Caco-2 (cell line): ENCODE measurements at regions not wholly inside any gene's neighbourhood (a gene's known extent, or its start where the extent isn't known, plus 50 kb on each side); places are given as distances from the start of the nearest gene placed in this dataset.

Source experiments
- BruUV-seq: library from RNA; stranded (reverse); fragments of 400-500 nt; replicated peaks from 2 replicates; lab custom pipeline; 2021; lab: Mats Ljungman, UMichigan
- CTCF ChIA-PET: fragments of 300-600 bp; sonication (Branson Sonifier 250); formaldehyde crosslinking; loops from one replicate; lab custom pipeline; 2022; ENCODE audit warnings: antibody characterized with exemption; lab: Charles Lee
- POLR2A ChIA-PET: fragments of 300-600 bp; sonication (Branson Sonifier 250); formaldehyde crosslinking; loops from one replicate; lab custom pipeline; 2022; ENCODE audit warnings: antibody characterized with exemption; lab: Charles Lee
- DNase-seq, 2 experiments: peaks; one replicate each; pipeline versions ENCODE4 v3.0.0 to v3.0.0-alpha.2; 2020 to 2022
- H3K27me3 ChIP-seq: replicated peaks from 2 replicates; pipeline ENCODE4 v1.6.0; 2011; ENCODE audit warnings: low read length; ENCODE audit not compliant: control insufficient read depth, insufficient read depth
- H3K36me3 ChIP-seq: 2 replicates; pipeline ENCODE4 v1.5.1; 2011; ENCODE audit warnings: low read length; ENCODE audit not compliant: control insufficient read depth, insufficient read depth
- H3K4me1 ChIP-seq: fragments of 250-450 bp; sonication (Bioruptor Pico); 2 replicates; pipeline ENCODE4 v1.5.1; 2020; ENCODE audit warnings: mild to moderate bottlenecking
- H3K4me3 ChIP-seq: 2 replicates; pipeline ENCODE4 v1.5.1; 2011; ENCODE audit warnings: low read depth, mild to moderate bottlenecking, control low read depth, low read length
- H3K9me3 ChIP-seq: fragments of 250-450 bp; sonication (Bioruptor Pico); 2 replicates; pipeline ENCODE4 v1.5.1; 2020; ENCODE audit warnings: mild to moderate bottlenecking, moderate library complexity
- H3K27ac Mint-ChIP-seq: one replicate; pipeline ENCODE4 v1.8.0; 2022; ENCODE audit warnings: mixed read lengths; ENCODE audit not compliant: unreplicated experiment
- H3K27me3 Mint-ChIP-seq: one replicate; pipeline ENCODE4 v1.8.0; 2022; ENCODE audit warnings: mixed read lengths; ENCODE audit not compliant: insufficient read depth, unreplicated experiment
- H3K36me3 Mint-ChIP-seq: one replicate; pipeline ENCODE4 v1.8.0; 2022; ENCODE audit warnings: mild to moderate bottlenecking, mixed read lengths; ENCODE audit not compliant: insufficient read depth, unreplicated experiment
- H3K4me1 Mint-ChIP-seq: one replicate; pipeline ENCODE4 v1.8.0; 2022; ENCODE audit warnings: low read depth, mixed read lengths; ENCODE audit not compliant: unreplicated experiment
- H3K4me3 Mint-ChIP-seq: one replicate; pipeline ENCODE4 v1.8.0; 2022; ENCODE audit warnings: mild to moderate bottlenecking, moderate library complexity, mixed read lengths; ENCODE audit not compliant: unreplicated experiment
- H3K9me3 Mint-ChIP-seq: one replicate; pipeline ENCODE4 v1.8.0; 2022; ENCODE audit warnings: mixed read lengths; ENCODE audit not compliant: unreplicated experiment
- CTCF ChIP-seq, 2 experiments: fragments of 200-600 bp in 1 of 2; IDR thresholded peaks; 1 replicate in 1 of 2; 2 replicates in 1 of 2; pipeline versions ENCODE4 v1.5.1 to v1.8.0; 2011 to 2022; ENCODE audit warnings: antibody characterized with exemption in 1 of 2, control low read depth in 1 of 2, inconsistent platforms in 1 of 2, low read depth in 1 of 2, low read length in 1 of 2, mild to moderate bottlenecking in 1 of 2, moderate library complexity in 1 of 2; ENCODE audit not compliant: insufficient read depth in 1 of 2, severe bottlenecking in 1 of 2, unreplicated experiment in 1 of 2
- intact Hi-C: fragments of 100-400 bp; cut with micrococcal nuclease; formaldehyde crosslinking; loops from one replicate; pipeline ENCODE4 v1.10.0; 2022; ENCODE audit not compliant: unreplicated experiment

GRCh38 chr14:61129168-61129745, 148.2 kb downstream of the SLC38A6 start:
- intact Hi-C loops, result no loop called here
- Mint-ChIP-seq H3K27me3 (no peaks in the 10 kb centered on the region), H3K9me3 (no peaks in the 10 kb centered on the region), H3K4me3 (no peak overlapping the region), H3K36me3 (no peaks in the 10 kb centered on the region), H3K4me1 (no peaks in the 10 kb centered on the region), H3K27ac (no peak overlapping the region)
- Histone ChIP-seq H3K27me3 (no peaks in the 10 kb centered on the region; the same call in 1 of the 2 replicates), H3K4me3 (no peak overlapping the region), H3K4me1 (no peaks in the 10 kb centered on the region), H3K9me3 (no peaks in the 10 kb centered on the region), H3K36me3 (no peaks in the 10 kb centered on the region)
- TF ChIP-seq CTCF (IDR thresholded peaks at IDR 0.05; ENCODE audit: insufficient read depth in 1 of 2, low read depth in 1 of 2, low read length in 1 of 2, severe bottlenecking in 1 of 2, unreplicated experiment in 1 of 2), result no peak
- BruUV-seq, result no TSS peak
- POLR2A ChIA-PET, result no interaction called here
- no peak for DNase-seq
- CTCF ChIA-PET, result no interaction called here

- Mint-ChIP-seq H3K4me3 (no peak overlapping the region), H3K9me3 (no peaks in the 10 kb centered on the region), H3K36me3 (no peaks in the 10 kb centered on the region), H3K27me3 (no peaks in the 10 kb centered on the region), H3K4me1 (no peaks in the 10 kb centered on the region), H3K27ac (no peak overlapping the region)
- no peaks in the 10 kb centered on the region for H3K4me1 ChIP-seq
- intact Hi-C loops, result no loop called here
- no peak for DNase-seq
- no peaks in the 10 kb centered on the region for H3K36me3 ChIP-seq
- no peaks in the 10 kb centered on the region; the same call in 1 of the 2 replicates for H3K27me3 ChIP-seq
- no peak for TF ChIP-seq CTCF (IDR thresholded peaks at IDR 0.05; ENCODE audit: insufficient read depth in 1 of 2, low read depth in 1 of 2, low read length in 1 of 2, severe bottlenecking in 1 of 2, unreplicated experiment in 1 of 2)
- no peak overlapping the region for H3K4me3 ChIP-seq
- ChIA-PET CTCF (no interaction called here), POLR2A (no interaction called here)
- no peaks in the 10 kb centered on the region for H3K9me3 ChIP-seq
- BruUV-seq, result no TSS peak
Measured at GRCh38 chr14:61128382-61129167, 147.5 kb downstream of the SLC38A6 start.

GRCh38 chr14:61126603-61127498, 145.8 kb downstream of the SLC38A6 start:
- ChIA-PET POLR2A (no interaction called here), CTCF (no interaction called here)
- no peak for DNase-seq
- Histone ChIP-seq H3K27me3 (no peaks in the 10 kb centered on the region; the same call in 1 of the 2 replicates), H3K36me3 (no peaks in the 10 kb centered on the region), H3K9me3 (no peaks in the 10 kb centered on the region), H3K4me3 (no peak overlapping the region), H3K4me1 (no peaks in the 10 kb centered on the region)
- Mint-ChIP-seq H3K4me1 (no peaks in the 10 kb centered on the region), H3K9me3 (no peaks in the 10 kb centered on the region), H3K4me3 (no peak overlapping the region), H3K36me3 (no peaks in the 10 kb centered on the region), H3K27me3 (no peaks in the 10 kb centered on the region), H3K27ac (no peak overlapping the region)
- intact Hi-C loops, result no loop called here
- no peak for TF ChIP-seq CTCF (IDR thresholded peaks at IDR 0.05; ENCODE audit: insufficient read depth in 1 of 2, low read depth in 1 of 2, low read length in 1 of 2, severe bottlenecking in 1 of 2, unreplicated experiment in 1 of 2)
- no TSS peak for BruUV-seq
